CD14-positive monocyte (primary cell): ENCODE measurements at regions not wholly inside any gene's neighbourhood (a gene's known extent, or its start where the extent isn't known, plus 50 kb on each side); places are given as distances from the start of the nearest gene placed in this dataset.

Source experiments
- DNase-seq, 3 donors: peaks; one replicate each; pipeline ENCODE4 v3.0.0-alpha.2; 2011 to 2022
- H2AFZ ChIP-seq: 2 replicates; pipeline ENCODE4 v1.6.0; 2012; ENCODE audit warnings: mild to moderate bottlenecking, low read depth, low read length, inconsistent platforms; ENCODE audit not compliant: insufficient read depth, poor library complexity, severe bottlenecking
- H3K27ac ChIP-seq, 2 donors: 1 replicate in 1 of 2; 2 replicates in 1 of 2; pipeline ENCODE4 v1.5.1; 2012 to 2013; ENCODE audit warnings: low read length in 2 of 2, control low read depth in 1 of 2, inconsistent platforms in 1 of 2, low read depth in 1 of 2, mild to moderate bottlenecking in 1 of 2
- H3K27me3 ChIP-seq, 2 donors: one replicate each; pipeline versions ENCODE4 v1.6.0 to v1.6.1; 2011 to 2013; ENCODE audit warnings: low read length in 2 of 2; ENCODE audit not compliant: control insufficient read depth in 2 of 2, insufficient read depth in 2 of 2
- H3K36me3 ChIP-seq, 2 donors: replicated peaks in 1 of 2; 1 replicate in 1 of 2; 2 replicates in 1 of 2; pipeline versions ENCODE4 v1.5.1 to v1.6.1; 2012 to 2013; ENCODE audit warnings: low read length in 2 of 2, control low read depth in 1 of 2, inconsistent platforms in 1 of 2, mild to moderate bottlenecking in 1 of 2; ENCODE audit not compliant: insufficient read depth in 2 of 2, control insufficient read depth in 1 of 2
- H3K4me1 ChIP-seq, 2 donors: 1 replicate in 1 of 2; 2 replicates in 1 of 2; pipeline versions ENCODE4 v1.5.1 to v1.6.1; 2012 to 2013; ENCODE audit warnings: low read length in 2 of 2, control low read depth in 1 of 2, inconsistent platforms in 1 of 2, mild to moderate bottlenecking in 1 of 2, moderate library complexity in 1 of 2; ENCODE audit not compliant: insufficient read depth in 2 of 2, control insufficient read depth in 1 of 2
- H3K4me2 ChIP-seq: replicated peaks from 2 replicates; pipeline ENCODE3; 2012; ENCODE audit warnings: low read length, moderate library complexity, mild to moderate bottlenecking; ENCODE audit not compliant: poor library complexity, severe bottlenecking; ENCODE audit errors: extremely low read depth
- H3K4me3 ChIP-seq, 3 experiments: fragments of 200-600 bp in 1 of 3; sonication (generic) in 1 of 3; replicated peaks in 1 of 3; 1 replicate in 2 of 3; 2 replicates in 1 of 3; pipeline ENCODE4 v1.5.1; 2011 to 2013; ENCODE audit warnings: low read length in 3 of 3, mild to moderate bottlenecking in 3 of 3, control low read depth in 2 of 3, low read depth in 2 of 3, inconsistent platforms in 1 of 3, moderate library complexity in 1 of 3
- H3K79me2 ChIP-seq: 2 replicates; pipeline ENCODE4 v1.6.0; 2012; ENCODE audit warnings: mild to moderate bottlenecking, control low read depth, inconsistent platforms, low read length, moderate library complexity; ENCODE audit not compliant: insufficient read depth
- H3K9ac ChIP-seq: 2 replicates; pipeline ENCODE4 v1.6.0; 2017; ENCODE audit warnings: low read length, mild to moderate bottlenecking; ENCODE audit not compliant: insufficient read depth, poor library complexity, severe bottlenecking
- H3K9me3 ChIP-seq, 2 donors: replicated peaks in 1 of 2; 1 replicate in 1 of 2; 2 replicates in 1 of 2; pipeline versions ENCODE4 v1.5.1 to v1.6.1; 2012 to 2013; ENCODE audit warnings: low read length in 2 of 2, control low read depth in 1 of 2; ENCODE audit not compliant: control insufficient read depth in 1 of 2, insufficient read depth in 1 of 2
- H4K20me1 ChIP-seq: 2 replicates; pipeline ENCODE4 v1.6.0; 2012; ENCODE audit warnings: mild to moderate bottlenecking, low read length, control low read depth, moderate library complexity; ENCODE audit not compliant: insufficient read depth
- H3K27ac Mint-ChIP-seq, 7 donors: one replicate each; pipeline ENCODE4 v1.8.0; 2020; ENCODE audit warnings: mild to moderate bottlenecking in 7 of 7, mixed read lengths in 7 of 7, moderate library complexity in 6 of 7, inconsistent platforms in 2 of 7
- H3K27me3 Mint-ChIP-seq, 3 donors: one replicate each; pipeline ENCODE4 v1.8.0; 2021 to 2022; ENCODE audit warnings: low read depth in 3 of 3, mild to moderate bottlenecking in 3 of 3, mixed read lengths in 3 of 3, moderate library complexity in 3 of 3, inconsistent platforms in 1 of 3
- H3K36me3 Mint-ChIP-seq, 2 donors: one replicate each; pipeline ENCODE4 v1.8.0; 2020; ENCODE audit warnings: mixed read lengths in 2 of 2, inconsistent platforms in 1 of 2, mild to moderate bottlenecking in 1 of 2
- H3K4me1 Mint-ChIP-seq: one replicate; pipeline ENCODE4 v1.8.0; 2020; ENCODE audit warnings: mild to moderate bottlenecking, mixed read lengths
- H3K4me3 Mint-ChIP-seq, 2 donors: one replicate each; pipeline ENCODE4 v1.8.0; 2020; ENCODE audit warnings: mild to moderate bottlenecking in 2 of 2, mixed read lengths in 2 of 2, moderate library complexity in 1 of 2
- H3K9me3 Mint-ChIP-seq, 7 donors: one replicate each; pipeline ENCODE4 v1.8.0; 2020 to 2022; ENCODE audit warnings: mixed read lengths in 7 of 7, mild to moderate bottlenecking in 6 of 7, moderate library complexity in 6 of 7, inconsistent platforms in 2 of 7
- WGBS: methylation state at CpG from one replicate; pipeline ENCODE4 v1.1.5; 2013; ENCODE audit warnings: missing lambda C conversion rate; ENCODE audit not compliant: insufficient coverage; 5-methylcytosine and 5-hydroxymethylcytosine counted together
- intact Hi-C, 2 donors: fragments of 100-400 bp; cut with micrococcal nuclease; formaldehyde crosslinking; loops; one replicate each; pipeline versions ENCODE4 v1.15.0 to v1.15.1; 2023
- TF ChIP-seq, protein P1 (sequence below): fragments of 200-600 bp; IDR thresholded peaks from one replicate; pipeline ENCODE4 v1.8.0; 2022; ENCODE audit warnings: antibody characterized with exemption, mild to moderate bottlenecking

DNA sequence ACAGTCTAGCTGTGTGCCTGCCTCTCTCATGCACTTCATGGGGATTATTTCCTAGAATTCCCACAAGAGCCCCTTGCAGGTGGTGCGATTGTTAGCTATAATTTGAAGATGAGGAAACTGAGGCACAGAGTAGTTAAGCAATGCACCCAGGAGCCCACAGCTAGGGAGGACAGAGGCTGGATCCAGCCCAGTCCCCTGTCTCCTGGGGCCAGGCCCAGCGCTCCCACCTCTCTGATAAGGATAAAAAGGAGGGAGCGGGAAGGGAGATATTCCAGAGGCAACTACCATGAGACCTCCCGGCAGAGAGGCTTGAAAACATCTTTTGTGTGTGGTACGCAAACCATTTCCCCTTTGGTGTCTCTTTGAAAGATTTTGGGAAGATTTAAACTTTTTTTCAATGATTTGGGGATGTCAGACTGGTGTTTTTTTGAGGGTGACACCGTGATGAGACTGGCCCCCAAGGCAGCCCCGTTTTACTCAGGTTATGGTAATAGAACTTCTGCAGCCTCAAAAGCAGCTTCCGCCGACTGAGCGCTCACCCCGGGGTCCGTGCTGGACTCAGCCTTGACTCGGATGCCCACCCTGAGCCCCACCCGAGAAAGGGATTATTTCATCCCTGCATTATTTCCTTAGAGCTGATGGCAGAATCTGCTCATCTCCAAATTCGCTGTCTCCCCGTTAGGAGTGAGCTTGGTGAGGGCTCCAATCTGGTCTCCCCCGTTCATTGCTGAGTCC lies 144.7 kb upstream of the IER5L start:
- H3K4me3 Mint-ChIP-seq, result no peak overlapping the region
- WGBS, result 78% methylated on average over 5 of the region's 17 CpGs

DNA sequence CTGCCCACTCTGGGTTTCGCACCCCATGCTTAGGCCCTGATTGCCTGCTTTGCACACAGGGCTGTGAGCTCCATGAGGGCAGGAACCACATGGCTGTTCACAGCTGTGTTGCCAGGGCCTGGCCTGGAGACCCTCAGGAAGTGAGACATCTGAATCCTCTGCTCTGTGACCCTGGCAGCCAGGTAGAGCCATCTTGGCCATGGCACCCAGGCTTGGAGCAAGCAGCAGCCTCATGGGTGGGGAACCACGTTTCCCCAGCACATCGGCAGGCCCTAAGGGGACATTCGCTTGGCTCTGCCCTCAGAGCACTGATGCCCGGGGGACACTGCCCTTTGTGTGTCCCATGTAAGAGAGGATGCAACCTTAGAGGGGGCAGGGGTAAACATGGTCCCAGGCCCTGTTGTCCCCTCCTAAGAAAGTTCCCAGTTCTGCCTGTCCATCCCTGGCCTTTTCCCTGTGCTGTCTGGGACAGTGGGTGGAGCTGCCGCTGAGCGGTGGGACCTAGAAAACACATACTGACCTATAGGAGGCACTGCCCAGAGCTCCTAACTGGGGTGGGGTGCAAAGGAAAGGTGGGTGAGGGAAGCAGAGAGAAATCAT lies 144.1 kb upstream of the IER5L start:
- H3K27me3 Mint-ChIP-seq, result peaks cover 0 to 2% (median 0%) of the 10 kb centered on the region in 3 donors
- H3K4me1 Mint-ChIP-seq, result peaks cover 53% of the 10 kb centered on the region
- H3K4me3 ChIP-seq, result peak overlapping the region in 2 of 3 experiments; percentile 55 to 82
- intact Hi-C loops, result loop anchor here (5.0 to 10.0 kb wide), 4 partner anchors 143 to 293 kb away; partner anchors contain the start of gene IER5L (in 1 of the 2)
- no peaks in the 10 kb centered on the region for H3K9me3 ChIP-seq
- peaks cover 19% of the 10 kb centered on the region for H3K79me2 ChIP-seq
- no peaks in the 10 kb centered on the region for H4K20me1 ChIP-seq
- H3K27ac Mint-ChIP-seq, result peak overlapping the region in 5 of 7 donors; percentile 83 to 98 (median 89)
- no peak overlapping the region for H2AFZ ChIP-seq
- H3K27ac ChIP-seq, result peak overlapping the region; percentile 49 to 94
- peak overlapping the region; percentile 86 to 96 for H3K4me3 Mint-ChIP-seq
- TF ChIP-seq, protein P1, sequence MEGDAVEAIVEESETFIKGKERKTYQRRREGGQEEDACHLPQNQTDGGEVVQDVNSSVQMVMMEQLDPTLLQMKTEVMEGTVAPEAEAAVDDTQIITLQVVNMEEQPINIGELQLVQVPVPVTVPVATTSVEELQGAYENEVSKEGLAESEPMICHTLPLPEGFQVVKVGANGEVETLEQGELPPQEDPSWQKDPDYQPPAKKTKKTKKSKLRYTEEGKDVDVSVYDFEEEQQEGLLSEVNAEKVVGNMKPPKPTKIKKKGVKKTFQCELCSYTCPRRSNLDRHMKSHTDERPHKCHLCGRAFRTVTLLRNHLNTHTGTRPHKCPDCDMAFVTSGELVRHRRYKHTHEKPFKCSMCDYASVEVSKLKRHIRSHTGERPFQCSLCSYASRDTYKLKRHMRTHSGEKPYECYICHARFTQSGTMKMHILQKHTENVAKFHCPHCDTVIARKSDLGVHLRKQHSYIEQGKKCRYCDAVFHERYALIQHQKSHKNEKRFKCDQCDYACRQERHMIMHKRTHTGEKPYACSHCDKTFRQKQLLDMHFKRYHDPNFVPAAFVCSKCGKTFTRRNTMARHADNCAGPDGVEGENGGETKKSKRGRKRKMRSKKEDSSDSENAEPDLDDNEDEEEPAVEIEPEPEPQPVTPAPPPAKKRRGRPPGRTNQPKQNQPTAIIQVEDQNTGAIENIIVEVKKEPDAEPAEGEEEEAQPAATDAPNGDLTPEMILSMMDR, result no peak
- 97% methylated on average over 3 of the region's 7 CpGs for WGBS
- peaks cover 0 to 3% of the 10 kb centered on the region in 2 donors for H3K36me3 Mint-ChIP-seq
- H3K4me2 ChIP-seq, result peak overlapping the region; percentile 93
- H3K27me3 ChIP-seq, result no peaks in the 10 kb centered on the region
- DNase-seq, result no peak
- H3K9ac ChIP-seq, result peak overlapping the region; percentile 81
- peaks cover 33 to 53% of the 10 kb centered on the region in 2 donors for H3K4me1 ChIP-seq
- H3K36me3 ChIP-seq, result no peaks in the 10 kb centered on the region
- peaks cover 0 to 5% (median 0%) of the 10 kb centered on the region in 7 donors for H3K9me3 Mint-ChIP-seq

More for the DNA sequence above, 144.7 kb upstream of the IER5L start:
- peak overlapping the region in 1 of 3 experiments; percentile 82 for H3K4me3 ChIP-seq
- no peak overlapping the region for H2AFZ ChIP-seq
- Mint-ChIP-seq H3K4me1 (peaks cover 55% of the 10 kb centered on the region), H3K9me3 (peaks cover 0 to 2% (median 0%) of the 10 kb centered on the region in 7 donors), H3K27me3 (peaks cover 0 to 2% (median 0%) of the 10 kb centered on the region in 3 donors), H3K36me3 (peaks cover 0 to 3% of the 10 kb centered on the region in 2 donors), H3K27ac (peak overlapping the region in 2 of 7 donors; percentile 33 to 83)
- DNase-seq, result no peak
- no peaks in the 10 kb centered on the region for H3K27me3 ChIP-seq
- intact Hi-C loops, result loop anchor here (5.0 to 10.0 kb wide), 4 partner anchors 142 to 292 kb away; partner anchors contain the start of gene IER5L (in 1 of the 2)
- no peaks in the 10 kb centered on the region for H3K9me3 ChIP-seq
- no peaks in the 10 kb centered on the region for H3K36me3 ChIP-seq
- H3K9ac ChIP-seq, result no peak overlapping the region
- H3K4me1 ChIP-seq, result peaks cover 39 to 56% of the 10 kb centered on the region in 2 donors
- H3K79me2 ChIP-seq, result peaks cover 19% of the 10 kb centered on the region
- TF ChIP-seq, protein P1, result no peak
- H3K27ac ChIP-seq, result peak overlapping the region in 1 of 2 donors; percentile 94
- H4K20me1 ChIP-seq, result no peaks in the 10 kb centered on the region
- peak overlapping the region; percentile 93 for H3K4me2 ChIP-seq
